HL-60/S4 treated with phorbol 12-myristate 13-acetate at 8.2 ng/mL for 4 days and 3 days (cell line): ENCODE measurements at regions not wholly inside any gene's neighbourhood (a gene's known extent, or its start where the extent isn't known, plus 50 kb on each side); places are given as distances from the start of the nearest gene placed in this dataset.

Experiments used
- in situ Hi-C: fragments of 300-500 bp; cut with MboI; formaldehyde crosslinking; loops from 2 replicates; pipeline ENCODE4 v1.15.0; 2022; ENCODE audit warnings: low sequenced_read_pairs

DNA sequence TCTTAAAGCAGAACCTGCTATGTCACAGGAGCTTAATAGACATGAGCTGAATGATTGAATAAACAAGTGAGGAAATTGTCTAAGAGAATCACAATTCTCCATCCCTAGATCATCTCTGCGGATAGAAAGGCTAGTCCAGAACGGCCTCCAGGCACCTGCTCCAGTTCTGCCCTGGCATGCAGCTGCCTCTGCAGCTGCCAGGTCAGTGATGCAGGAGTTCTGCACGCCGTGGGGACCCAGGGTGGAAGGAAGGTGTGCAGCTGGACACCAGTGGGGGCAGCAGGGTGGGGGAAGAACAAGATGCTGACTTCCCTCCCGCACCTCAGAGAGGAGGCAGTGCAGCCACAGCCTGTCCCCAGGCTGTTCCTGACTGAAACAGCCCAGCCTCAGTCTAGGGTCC, 192.1 kb upstream of the NCAM1 start:
- in situ Hi-C loops, result no loop called here

DNA sequence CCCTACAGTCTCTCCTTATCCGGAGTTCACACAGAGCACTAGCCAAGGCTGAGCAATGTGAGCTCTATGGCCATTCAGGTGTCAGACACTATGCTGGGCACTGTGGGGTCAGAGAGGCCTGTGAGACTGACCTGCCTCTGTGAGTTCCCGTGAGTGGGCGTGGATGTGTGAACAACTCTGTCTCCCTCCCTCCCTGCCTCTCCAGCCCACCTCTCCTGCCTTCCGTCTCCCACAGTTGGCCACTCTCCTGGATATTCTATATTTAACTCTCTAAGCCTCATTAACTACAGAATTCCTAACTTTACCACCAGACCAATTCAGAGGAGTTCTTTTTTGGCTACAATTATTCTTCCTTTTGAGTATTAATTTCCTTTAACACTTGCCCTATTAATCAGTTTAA, 191.6 kb upstream of the NCAM1 start:
- in situ Hi-C loops, result no loop called here

DNA sequence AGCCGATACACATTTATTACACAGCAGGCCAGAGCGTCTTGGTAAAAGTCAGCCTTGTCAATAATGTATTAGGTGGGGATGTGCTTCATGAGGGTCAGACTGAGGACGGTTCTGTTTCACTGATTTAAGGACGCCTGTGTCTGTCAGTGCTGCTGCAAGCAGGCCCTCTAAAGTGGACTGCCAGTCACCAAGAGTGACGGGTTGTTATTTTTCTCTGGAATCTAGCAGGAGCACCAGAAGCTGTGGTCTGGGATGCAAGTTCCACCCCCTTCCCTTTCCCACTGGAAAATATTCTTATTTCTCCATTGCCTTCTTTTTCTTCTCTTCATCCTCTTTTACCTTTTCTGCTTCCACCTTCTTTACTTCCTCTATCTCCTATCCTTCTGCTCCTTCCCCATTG, 191.2 kb upstream of the NCAM1 start:
- in situ Hi-C loops, result no loop called here

DNA sequence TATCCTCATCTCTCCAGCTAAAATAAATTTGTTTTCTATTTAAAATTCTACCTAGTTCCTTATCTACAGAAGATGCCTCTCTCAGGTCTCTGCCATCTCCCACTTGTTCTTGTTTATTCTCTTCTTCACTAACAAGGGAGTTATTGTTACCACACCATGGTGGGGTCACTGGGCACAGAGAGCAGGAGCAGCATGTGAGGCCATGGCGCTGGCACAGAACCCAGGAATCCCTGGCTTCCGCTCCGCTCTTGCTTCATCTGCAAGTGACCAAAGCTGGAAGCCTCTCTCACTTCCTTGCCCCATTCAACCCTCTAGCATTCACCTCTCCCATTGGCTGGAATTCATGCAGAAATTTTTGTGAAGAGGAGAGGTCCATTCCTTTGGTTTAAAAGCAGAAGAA, 190.7 kb upstream of the NCAM1 start:
- in situ Hi-C loops, result no loop called here

DNA sequence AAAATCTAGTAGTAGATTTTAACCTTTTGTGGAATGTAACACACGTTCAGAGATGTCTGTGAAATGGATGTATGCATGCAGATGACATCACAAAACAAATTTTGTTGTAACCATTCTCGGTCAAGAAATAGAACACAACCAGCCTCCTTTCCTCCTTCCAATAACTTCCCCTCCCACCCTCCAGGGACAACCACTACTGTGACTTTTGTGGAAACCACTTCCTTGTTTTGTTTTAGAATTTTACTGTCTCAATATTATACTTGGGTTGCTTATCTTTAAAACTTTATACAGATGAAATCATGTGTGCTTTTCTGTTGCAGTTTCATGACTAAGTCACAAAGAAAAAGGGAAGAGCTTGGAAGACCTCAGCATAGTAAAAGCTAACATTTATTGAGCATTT, 189.4 kb upstream of the NCAM1 start:
- in situ Hi-C loops, result no loop called here

DNA sequence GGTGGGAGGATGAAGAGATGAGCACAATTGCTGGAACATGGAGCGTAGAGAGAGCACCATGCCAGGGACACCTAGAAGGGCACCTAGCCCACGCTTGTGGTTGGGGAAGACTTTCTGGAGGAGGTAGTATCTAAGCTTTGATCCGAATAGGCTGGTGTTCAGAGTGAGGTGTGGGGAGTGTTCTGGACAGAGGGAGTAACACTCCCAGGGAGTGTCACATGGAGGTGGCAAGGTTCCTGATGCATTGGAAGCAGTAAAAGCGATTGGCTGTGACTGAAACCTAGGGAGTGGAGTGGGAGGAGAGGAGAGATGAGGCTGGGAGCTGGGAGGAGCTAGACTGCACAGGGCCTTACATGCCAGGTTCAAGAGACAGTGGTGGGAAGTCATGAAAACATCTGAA, 188.0 kb upstream of the NCAM1 start:
- in situ Hi-C loops, result no loop called here

DNA sequence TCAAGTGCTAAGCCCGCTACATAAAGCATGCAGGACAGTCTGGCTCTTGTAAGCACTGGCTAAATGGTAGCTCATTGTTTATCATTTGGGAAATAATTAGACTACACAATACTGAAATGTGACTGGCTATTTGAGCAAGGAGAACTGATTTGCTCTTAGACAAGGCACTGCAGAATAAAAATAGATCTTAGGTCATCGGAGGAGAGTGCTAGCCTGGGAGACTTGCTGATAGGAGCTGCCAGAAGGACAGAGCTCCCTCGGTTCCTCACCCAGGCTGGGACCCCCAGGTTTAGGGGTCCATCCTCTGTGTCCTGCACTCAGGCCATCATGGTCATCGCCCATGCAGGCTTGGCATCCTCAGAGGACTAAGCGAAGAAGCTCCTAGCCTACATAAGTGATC, 184.4 kb upstream of the NCAM1 start:
- in situ Hi-C loops, result no loop called here

DNA sequence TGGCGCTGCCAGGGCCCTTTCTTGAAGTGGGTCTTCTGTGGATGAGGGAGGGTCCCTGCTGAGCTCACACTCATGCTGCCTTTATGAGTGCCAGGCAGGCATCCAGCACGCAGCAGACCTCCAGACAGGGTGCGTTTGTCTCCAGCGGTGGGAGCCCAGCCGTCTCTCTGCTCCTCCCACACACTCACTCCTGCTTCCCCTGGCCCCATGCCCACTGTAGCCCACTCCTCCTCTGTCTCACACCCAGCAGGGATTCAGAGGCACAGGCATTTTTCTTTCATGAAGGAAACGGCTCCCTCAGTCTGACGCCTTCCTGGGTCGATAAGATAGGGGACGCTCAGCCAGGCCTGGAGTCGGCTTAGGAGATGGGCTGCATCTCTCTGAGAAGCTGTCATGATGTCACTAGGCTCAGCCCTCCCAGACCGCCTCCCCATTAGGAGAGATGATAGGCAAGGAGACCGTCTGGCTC, 183.9 kb upstream of the NCAM1 start:
- in situ Hi-C loops, result no loop called here

DNA sequence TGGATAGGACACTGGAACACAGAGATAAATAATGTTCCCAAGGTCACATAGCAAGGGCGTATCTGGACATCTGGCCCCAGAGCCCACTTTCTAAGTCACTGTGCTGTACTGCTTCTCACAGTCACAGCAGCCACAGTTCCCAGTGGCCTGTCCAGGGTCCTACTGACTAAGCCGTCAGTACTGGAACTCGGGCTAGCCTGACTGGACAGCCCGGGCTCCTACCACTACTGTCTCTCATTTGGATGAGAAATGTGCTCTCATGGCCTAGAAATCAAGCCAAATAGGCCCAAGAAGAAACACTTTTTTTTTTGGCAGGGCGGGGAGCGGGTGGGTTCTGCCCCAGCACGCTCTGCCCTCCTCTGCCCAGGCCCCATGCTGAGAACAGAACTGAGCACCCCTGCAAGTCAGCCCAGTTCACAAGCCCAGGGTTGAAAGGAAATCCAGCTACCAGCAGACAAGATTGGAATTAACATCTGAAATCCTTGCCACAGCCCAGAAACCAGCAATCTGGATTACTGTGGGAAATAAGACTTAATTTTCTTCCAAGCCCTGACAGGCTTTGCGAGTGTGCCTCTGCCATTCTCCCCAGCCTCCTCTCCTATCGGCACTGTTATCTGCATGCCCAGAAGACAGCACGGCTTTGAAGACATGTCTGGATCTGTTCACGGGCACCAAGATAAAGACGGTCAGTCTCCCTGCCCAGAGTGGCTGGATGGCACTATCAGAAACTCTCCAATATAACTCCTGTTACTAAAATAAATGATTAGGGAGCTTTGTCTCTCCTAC, 182.9 kb upstream of the NCAM1 start:
- in situ Hi-C loops, result no loop called here

DNA sequence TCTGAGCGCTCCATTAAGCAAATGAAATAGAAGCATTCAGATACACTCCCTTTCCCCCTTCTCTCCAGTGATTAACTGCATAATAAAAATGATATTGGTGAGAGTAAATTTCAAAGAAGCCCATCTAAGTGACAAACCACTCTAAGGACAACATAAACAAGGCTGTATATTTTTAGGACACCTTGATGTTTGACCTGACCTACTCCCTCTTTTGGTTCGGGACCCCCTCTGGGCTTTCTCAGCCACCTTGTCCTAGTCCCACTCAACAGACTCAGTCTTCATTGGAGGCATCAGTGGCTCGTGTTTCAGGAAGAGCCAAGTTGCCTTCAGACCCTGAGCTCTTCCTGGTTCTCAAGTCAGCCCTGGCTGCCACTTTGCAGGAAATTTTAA, 182.3 kb upstream of the NCAM1 start:
- in situ Hi-C loops, result no loop called here

DNA sequence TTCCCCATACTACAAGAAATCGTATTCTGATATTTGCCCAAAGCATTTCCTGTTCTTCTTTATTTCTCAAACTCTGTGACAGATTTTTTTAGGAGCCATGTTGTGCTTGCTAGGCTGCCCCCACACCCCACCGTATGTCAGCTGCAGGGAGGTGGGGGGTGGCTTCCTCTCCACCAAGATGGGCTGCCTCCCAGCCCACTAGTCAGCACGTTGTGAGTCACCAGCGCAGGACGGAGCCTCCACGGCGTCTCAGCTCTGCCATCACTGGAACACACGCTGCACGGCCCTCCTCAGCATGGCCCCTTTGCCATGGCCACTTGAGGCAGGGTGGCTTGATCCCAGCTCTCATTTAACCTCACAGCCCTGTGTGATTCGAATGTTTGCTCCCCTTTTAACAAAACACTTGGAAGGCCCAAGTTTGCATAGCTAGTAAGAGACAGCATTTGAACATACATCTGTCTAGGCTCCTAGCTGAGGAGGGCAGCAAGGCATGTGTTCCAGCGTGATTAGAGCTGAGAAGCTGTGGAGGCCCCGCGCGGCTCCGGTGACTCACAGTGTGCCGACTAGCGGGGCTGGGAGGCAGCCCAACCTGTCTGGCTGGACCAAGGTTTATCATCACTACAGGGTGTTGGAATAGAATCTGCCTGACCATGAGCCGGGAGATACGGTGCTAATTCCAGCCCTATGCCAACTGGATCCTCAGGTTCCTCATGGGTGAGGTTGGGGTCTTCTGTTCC, 180.7 kb upstream of the NCAM1 start:
- in situ Hi-C loops, result no loop called here

DNA sequence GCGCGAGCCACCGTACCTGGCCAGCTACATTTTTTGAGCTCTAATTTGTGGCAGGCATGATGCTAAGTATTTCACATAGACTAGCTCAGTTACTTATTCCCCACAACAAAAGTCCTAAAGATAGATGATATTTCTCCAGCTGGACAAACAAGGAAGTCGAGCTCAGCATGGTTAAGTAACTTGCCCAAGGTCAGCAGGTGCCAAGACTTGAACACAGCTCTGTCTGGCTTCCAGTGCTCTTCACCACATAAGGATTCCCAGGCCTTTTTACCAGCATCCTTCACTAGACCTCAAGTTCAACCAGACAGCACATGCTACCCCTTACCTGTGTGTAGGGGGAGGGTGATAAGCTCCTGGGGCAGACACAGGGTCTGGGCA, 177.3 kb upstream of the NCAM1 start:
- in situ Hi-C loops, result no loop called here

DNA sequence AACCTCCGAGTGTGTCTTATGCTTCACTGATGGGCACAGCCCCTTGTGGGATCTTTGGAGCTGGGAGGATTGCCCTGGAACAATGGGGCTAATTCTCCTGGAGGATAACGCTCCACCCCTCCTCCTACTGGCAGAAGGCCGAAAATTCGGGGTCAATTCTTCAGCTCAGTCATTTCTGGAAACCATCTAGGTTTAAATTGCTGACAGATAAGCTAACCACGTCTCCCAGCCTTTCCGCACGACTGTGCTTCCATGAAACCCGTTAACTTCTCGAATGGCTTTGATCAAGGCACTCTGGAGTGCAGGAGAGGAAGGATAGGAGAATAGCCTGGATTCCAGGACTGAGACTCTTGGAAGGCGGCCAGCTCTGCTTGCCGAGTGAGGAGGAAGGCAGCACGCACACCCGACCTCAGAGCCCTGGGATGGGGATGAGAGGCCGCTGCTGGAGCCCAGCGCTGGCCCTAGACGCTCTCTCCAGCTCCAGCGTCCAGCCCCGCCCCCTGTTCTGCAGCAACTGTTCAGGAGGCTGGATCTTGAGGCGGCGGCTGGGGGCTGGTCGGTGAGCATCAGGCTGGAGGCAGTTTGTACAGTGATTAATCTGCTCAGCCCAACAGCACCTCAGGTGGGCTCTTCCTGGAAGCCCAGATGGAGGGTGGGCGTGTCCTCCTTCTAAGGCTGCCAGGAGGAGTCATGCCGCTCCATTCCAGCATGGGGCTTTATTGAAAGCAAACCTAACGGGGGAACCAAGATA, 176.7 kb upstream of the NCAM1 start:
- in situ Hi-C loops, result no loop called here

DNA sequence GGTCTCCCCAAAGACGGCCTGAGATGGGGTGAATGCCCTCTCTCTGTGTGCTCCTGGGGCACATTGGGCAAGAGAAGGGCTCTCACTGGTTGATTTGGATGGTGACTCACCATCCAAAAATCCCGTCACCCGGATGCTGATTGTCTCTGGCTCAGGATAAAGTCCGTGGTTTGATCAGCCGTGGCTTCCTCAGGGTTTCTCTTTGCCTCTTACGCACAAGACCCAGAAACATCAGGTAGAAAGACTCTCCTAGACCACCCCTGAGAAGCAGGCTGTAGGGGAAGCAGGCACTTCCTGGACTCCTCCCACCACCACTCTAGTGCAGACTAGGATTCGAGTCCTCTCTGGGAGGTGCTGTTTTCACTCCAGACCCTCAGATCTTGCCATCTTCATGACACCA, 176.1 kb upstream of the NCAM1 start:
- in situ Hi-C loops, result no loop called here

DNA sequence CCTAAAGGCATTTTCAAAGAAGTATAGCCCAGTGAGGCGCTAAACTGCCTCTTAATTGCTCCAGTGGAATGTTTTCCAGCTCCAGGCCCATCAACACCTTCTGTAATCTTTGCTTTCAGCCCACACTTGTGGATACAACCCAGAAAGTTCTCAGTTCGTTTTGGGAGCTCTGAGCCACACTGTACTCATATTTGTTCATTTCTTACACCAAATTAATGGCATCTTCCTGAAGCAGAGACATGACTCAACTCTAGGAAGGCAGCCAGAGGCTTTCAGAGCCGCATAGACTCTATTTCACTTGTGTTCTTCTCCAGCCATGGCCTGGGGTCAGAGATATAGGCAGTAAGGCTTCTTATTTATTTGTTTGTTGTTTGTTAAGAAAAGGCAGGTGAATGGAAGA, 175.5 kb upstream of the NCAM1 start:
- in situ Hi-C loops, result no loop called here

DNA sequence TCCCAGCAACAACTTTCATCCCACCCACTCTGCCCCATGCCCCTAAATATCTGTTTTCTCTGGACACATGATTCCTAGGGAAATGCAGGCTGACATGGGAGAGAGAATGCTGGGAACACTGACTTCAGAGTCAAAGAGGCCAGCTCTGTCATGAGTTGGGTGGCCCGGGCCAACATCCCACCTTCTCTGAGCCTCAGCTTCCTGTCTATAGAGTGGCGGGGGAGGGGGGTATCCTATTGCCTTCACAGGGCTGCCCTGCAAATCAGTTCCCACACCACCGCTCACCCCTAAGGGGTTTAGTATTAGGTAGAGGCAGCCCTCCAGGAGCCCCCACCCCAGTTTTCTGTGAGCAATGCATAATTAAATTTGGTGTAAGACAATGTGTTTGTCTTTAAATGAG, 175.0 kb upstream of the NCAM1 start:
- in situ Hi-C loops, result no loop called here

DNA sequence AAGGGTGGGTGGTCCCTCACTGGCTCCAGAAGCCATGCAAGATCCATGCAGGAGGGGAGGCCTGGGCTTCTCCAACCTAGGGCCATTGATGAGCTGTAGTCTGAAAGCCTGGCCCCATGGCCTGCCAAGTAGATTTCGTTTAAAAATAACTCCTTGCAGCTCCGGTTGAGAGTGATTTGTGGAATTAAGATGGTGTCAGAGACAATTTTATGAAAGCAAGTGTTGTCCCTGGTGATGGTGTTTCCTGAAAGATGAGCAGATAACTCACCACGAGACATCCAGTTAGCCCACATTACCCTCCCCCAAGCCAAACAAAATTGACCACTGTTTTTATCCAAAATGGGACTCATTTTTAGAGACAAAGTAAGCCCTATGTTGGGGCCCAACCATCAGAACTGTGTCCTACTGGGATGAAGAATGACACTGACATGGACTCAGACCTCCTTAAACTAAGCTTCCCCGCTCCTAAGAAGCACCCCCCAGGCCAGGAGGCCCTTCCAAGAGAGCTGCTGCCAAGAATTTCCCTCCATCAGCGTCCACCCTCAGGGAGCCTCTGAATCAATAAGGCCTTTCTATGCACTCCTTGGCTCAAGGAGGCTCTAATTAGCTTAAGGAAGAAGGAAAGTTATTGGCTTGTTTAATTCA, 174.2 kb upstream of the NCAM1 start:
- in situ Hi-C loops, result no loop called here

DNA sequence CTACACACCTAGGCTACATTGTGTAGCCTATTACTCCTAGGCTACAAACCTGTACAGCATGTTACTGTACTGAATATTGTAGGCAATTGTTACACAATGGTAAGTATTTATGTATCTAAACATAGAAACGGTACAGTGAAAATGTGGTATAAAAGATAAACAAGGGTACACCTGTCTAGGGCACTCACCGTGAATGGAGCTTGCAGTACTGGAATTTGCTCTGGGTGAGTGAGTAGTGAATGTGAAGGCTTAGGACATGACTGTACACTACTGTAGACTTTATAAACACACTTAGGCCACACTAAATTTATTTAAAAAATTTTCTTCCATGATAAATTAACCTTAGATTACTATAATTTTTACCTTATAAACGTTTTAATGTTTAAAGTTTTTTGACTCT, 171.7 kb upstream of the NCAM1 start:
- in situ Hi-C loops, result no loop called here

DNA sequence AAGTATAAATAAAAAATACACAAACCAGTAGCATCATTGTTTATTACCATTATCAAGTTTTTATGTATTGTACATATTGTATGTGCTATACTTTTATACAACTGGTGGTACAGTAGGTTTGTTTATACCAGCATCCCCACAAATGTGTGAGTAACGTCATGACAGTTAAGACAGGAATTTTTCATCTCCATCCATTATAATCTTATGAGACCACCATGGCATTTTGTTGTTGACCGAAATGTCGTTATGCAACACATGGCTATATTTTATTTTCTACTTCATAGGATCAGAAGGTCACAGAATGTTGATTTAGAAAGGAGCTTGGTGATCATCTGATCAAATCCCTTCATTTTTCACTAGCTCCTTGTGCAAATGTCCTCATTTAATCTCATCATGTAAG, 170.9 kb upstream of the NCAM1 start:
- in situ Hi-C loops, result no loop called here

DNA sequence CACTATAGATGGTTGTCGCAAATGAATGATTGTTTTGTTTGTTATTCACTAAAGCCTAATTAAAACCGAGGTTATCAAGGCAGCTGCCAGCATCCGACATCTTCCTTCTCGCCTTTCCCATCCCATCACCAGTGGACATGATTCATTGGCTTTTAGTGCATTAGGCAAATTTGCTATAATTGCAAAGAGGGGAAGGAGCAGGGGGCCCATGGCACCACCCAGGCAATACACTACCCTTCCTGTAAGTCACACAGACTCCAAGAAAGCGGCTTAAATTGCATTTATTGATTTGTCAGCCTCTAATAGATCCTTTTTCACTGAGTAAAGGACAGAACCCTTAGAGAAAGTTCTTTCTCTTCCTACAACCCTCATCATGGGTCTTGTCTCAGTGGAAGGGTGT, 169.2 kb upstream of the NCAM1 start:
- in situ Hi-C loops, result no loop called here

DNA sequence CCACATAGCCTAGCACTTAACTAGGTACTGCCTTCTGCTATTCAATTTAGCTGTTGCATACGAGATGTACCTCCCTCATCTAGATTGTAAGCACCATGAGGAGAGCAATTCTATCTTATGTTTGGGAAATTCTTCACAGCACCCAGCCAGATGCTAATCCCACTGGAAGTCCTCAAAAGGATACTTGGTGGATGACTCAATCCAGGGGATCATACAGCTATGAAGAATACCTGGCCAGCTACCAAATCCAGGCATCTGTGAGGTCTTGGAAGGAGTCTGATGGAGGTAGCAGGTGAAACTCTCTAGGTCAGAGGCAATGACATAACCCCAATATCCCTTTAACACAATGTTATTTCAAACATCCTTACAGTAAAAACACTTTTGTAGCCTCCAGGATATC, 167.8 kb upstream of the NCAM1 start:
- in situ Hi-C loops, result no loop called here
